Ovary (tissue), 7 donors: ENCODE measurements at regions not wholly inside any gene's neighbourhood (a gene's known extent, or its start where the extent isn't known, plus 50 kb on each side); places are given as distances from the start of the nearest gene placed in this dataset.

Experiments used
- DNase-seq, 5 donors: peaks; one replicate each; pipeline ENCODE4 v3.0.0-alpha.2; 2019 to 2020
- H3K27ac ChIP-seq, 2 donors: fragments of 200-600 bp; one replicate each; pipeline versions ENCODE4 v1.5.1 to v1.8.0; 2019 to 2022
- H3K27me3 ChIP-seq: fragments of 200-600 bp; one replicate; pipeline ENCODE4 v1.8.0; 2022
- H3K36me3 ChIP-seq: fragments of 200-600 bp; sonication (generic); one replicate; pipeline ENCODE4 v1.5.1; 2019
- H3K4me1 ChIP-seq: one replicate; pipeline ENCODE4 v1.8.1; 2013; ENCODE audit warnings: mild to moderate bottlenecking, moderate library complexity; ENCODE audit not compliant: insufficient read depth
- H3K4me3 ChIP-seq: fragments of 200-600 bp; sonication (generic); one replicate; pipeline ENCODE4 v1.5.1; 2017
- H3K9me3 ChIP-seq, 2 donors: fragments of 200-600 bp in 1 of 2; sonication (generic) in 1 of 2; one replicate each; pipeline versions ENCODE4 v1.5.1 to v1.8.1; 2013 to 2019; ENCODE audit warnings: mild to moderate bottlenecking in 1 of 2, moderate library complexity in 1 of 2
- CTCF ChIP-seq, 3 donors: fragments of 450-650 bp in 2 of 3; fragments of 200-600 bp in 1 of 3; IDR thresholded peaks; one replicate each; pipeline versions ENCODE4 v1.5.1 to v1.8.0; 2016 to 2022; ENCODE audit warnings: antibody characterized with exemption in 3 of 3, mild to moderate bottlenecking in 1 of 3
- EP300 ChIP-seq: sonication (generic); formaldehyde crosslinking; IDR thresholded peaks from one replicate; pipeline ENCODE4 v1.6.1; 2017; ENCODE audit warnings: antibody characterized with exemption
- POLR2A ChIP-seq: fragments of 450-650 bp; IDR thresholded peaks from one replicate; pipeline ENCODE4 v1.6.1; 2017; ENCODE audit warnings: antibody characterized with exemption, mild to moderate bottlenecking, moderate library complexity
- WGBS, 3 donors: extraction: QIAGEN DNeasy Blood & Tissue Kit in 1 of 3; methylation state at CpG; one replicate each; pipeline versions ENCODE4 v1.1.5 to v1.1.7; 2013 to 2017; 5-methylcytosine and 5-hydroxymethylcytosine counted together
- intact Hi-C, 4 donors: fragments of 100-400 bp; cut with DNase I; formaldehyde crosslinking; loops; one replicate each; pipeline versions ENCODE4 v1.11.0 to v1.15.1; 2022 to 2023
- donor health status: DM: no; HTN: no; CAD: no; lungs with moderate emphysema.
- donor health status: DM: no; HTN: no; CAD: no.
- donor health status: Bipolar disorder and iron deficiency.
- donor health status: DM: no; HTN: no; CAD: no.
- donor health status: DM: yes; HTN: yes; CAD: no.

- 83 to 88% (median 88%) methylated on average over 13 to 15 of the region's 15 CpGs for WGBS, 3 donors
- Histone ChIP-seq H3K4me3 (no peak overlapping the region), H3K27me3 (no peaks in the 10 kb centered on the region), H3K27ac (no peak overlapping the region), H3K36me3 (no peaks in the 10 kb centered on the region), H3K4me1 (no peaks in the 10 kb centered on the region), H3K9me3 (no peaks in the 10 kb centered on the region)
- intact Hi-C loops, result no loop called here
- TF ChIP-seq CTCF (IDR thresholded peaks at IDR 0.05) (no peak), EP300 (no peak), POLR2A (no peak)
- no peak for DNase-seq
Measured at GRCh38 chr15:31526916-31527690, 200.5 kb downstream of the KLF13 start.

- TF ChIP-seq CTCF (IDR thresholded peaks at IDR 0.05) (no peak), POLR2A (no peak), EP300 (no peak)
- H3K4me1 ChIP-seq, result no peaks in the 10 kb centered on the region
- 94 to 100% (median 95%) methylated on average over 2 of the region's 2 CpGs for WGBS, 3 donors
Measured at GRCh38 chr15:31528846-31529245, 202.2 kb downstream of the KLF13 start.

GRCh38 chr15:31537770-31538592 lies 211.3 kb downstream of the KLF13 start:
- no peak for DNase-seq
- TF ChIP-seq EP300, result no peak
- no peak for TF ChIP-seq POLR2A
- no peak for TF ChIP-seq CTCF (IDR thresholded peaks at IDR 0.05)
- H3K27me3 ChIP-seq, result no peaks in the 10 kb centered on the region
- H3K9me3 ChIP-seq, result no peaks in the 10 kb centered on the region
- no peaks in the 10 kb centered on the region for H3K4me1 ChIP-seq
- no peak overlapping the region for H3K4me3 ChIP-seq
- no peaks in the 10 kb centered on the region for H3K36me3 ChIP-seq
- no peak overlapping the region for H3K27ac ChIP-seq
- intact Hi-C loops, result no loop called here
- 84 to 88% (median 86%) methylated on average over 14 of the region's 14 CpGs for WGBS, 3 donors

More at GRCh38 chr15:31528846-31529245, 202.2 kb downstream of the KLF13 start:
- no peak overlapping the region for H3K4me3 ChIP-seq
- no peaks in the 10 kb centered on the region for H3K9me3 ChIP-seq
- DNase-seq, result no peak
- no peaks in the 10 kb centered on the region for H3K36me3 ChIP-seq
- intact Hi-C loops, result no loop called here
- H3K27me3 ChIP-seq, result no peaks in the 10 kb centered on the region
- H3K27ac ChIP-seq, result no peak overlapping the region

GRCh38 chr15:31540633-31541032 lies 214.0 kb downstream of the KLF13 start:
- DNase-seq, result no peak
- intact Hi-C loops, result no loop called here
- Histone ChIP-seq H3K27ac (no peak overlapping the region), H3K4me3 (no peak overlapping the region), H3K27me3 (no peaks in the 10 kb centered on the region), H3K36me3 (no peaks in the 10 kb centered on the region), H3K4me1 (no peaks in the 10 kb centered on the region), H3K9me3 (no peaks in the 10 kb centered on the region)
- TF ChIP-seq CTCF (IDR thresholded peaks at IDR 0.05) (no peak), EP300 (no peak), POLR2A (no peak)
- WGBS, 3 donors, result 96 to 97% (median 96%) methylated on average over 2 of the region's 2 CpGs
